Heart left ventricle (tissue), 13 donors: ENCODE measurements at regions not wholly inside any gene's neighbourhood (a gene's known extent, or its start where the extent isn't known, plus 50 kb on each side); places are given as distances from the start of the nearest gene placed in this dataset.
"Not testable (repeated sequence)": the region's sequence is repeated elsewhere in the genome, so short reads cannot be mapped to it uniquely, and the experiment has no call there.

Experiments
- POLR2A ChIP-seq, 2 donors: fragments of 450-650 bp; IDR thresholded peaks; one replicate each; pipeline ENCODE4 v1.6.1; 2017; ENCODE audit warnings: antibody characterized with exemption in 2 of 2, mild to moderate bottlenecking in 2 of 2, moderate library complexity in 2 of 2
- TF ChIP-seq, protein P1 (sequence below), 12 donors: fragments of 200-600 bp; sonication (generic) in 4 of 12; IDR thresholded peaks; one replicate each; pipeline versions ENCODE4 v1.5.0 to v1.8.0; 2018 to 2022; ENCODE audit warnings: antibody characterized with exemption in 12 of 12, mild to moderate bottlenecking in 5 of 12
- donor health status: ischemic (EF 13 %, LVEDD 7.1; RV severe dilation, severe dysfunction).
- donor health status: DM: no; HTN: yes; CAD: no.
- donor health status: DM: no; HTN: no; CAD: no.
- donor health status: ischemic (EF 25% LVEDD 6.9; RV normal size, moderate dysfunction).
- donor health status: ischemic (EF 25% LVEDD 5.7; RV mildly dilated, moderate dysfunction).
- donor health status: ischemic (EF 35%, LVEDD 5.7; RV mildly dilated, moderate dysfunction).
- donor health status: nonischemic (EF 11% LVEDD 7.7; RV severe dilation, severe dysfunction).
- donor health status: DM: yes; HTN: yes; CAD: no.
- donor health status: PGD.
- donor health status: ischemic (EF 29% LVEDD 5.4; RV normal size, mild dysfunction).
- donor health status: nonischemic (EF 23%, LVEDD 6.1; RV moderate dilation, normal function).

- TF ChIP-seq POLR2A (IDR thresholded peaks at IDR 0.05), result not testable (repeated sequence)
- TF ChIP-seq, protein P1, sequence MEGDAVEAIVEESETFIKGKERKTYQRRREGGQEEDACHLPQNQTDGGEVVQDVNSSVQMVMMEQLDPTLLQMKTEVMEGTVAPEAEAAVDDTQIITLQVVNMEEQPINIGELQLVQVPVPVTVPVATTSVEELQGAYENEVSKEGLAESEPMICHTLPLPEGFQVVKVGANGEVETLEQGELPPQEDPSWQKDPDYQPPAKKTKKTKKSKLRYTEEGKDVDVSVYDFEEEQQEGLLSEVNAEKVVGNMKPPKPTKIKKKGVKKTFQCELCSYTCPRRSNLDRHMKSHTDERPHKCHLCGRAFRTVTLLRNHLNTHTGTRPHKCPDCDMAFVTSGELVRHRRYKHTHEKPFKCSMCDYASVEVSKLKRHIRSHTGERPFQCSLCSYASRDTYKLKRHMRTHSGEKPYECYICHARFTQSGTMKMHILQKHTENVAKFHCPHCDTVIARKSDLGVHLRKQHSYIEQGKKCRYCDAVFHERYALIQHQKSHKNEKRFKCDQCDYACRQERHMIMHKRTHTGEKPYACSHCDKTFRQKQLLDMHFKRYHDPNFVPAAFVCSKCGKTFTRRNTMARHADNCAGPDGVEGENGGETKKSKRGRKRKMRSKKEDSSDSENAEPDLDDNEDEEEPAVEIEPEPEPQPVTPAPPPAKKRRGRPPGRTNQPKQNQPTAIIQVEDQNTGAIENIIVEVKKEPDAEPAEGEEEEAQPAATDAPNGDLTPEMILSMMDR (IDR thresholded peaks at IDR 0.05), result peak in 9 of 12 donors; percentile 5 to 45 (median 37)
These were observed 86.7 kb downstream of the FAM72C start for GRCh38 chr1:143884932-143885574.
